ENCODE measurements at regions not wholly inside any gene's neighbourhood (a gene's known extent, or its start where the extent isn't known, plus 50 kb on each side); places are given as distances from the start of the nearest gene placed in this dataset.

- in situ Hi-C loops (cut with MboI) = no loop called here
- Histone ChIP-seq H3K9me1 (ENCODE audit: control insufficient read depth, insufficient read depth, low read length) (no peaks in the 10 kb centered on the region), H3K9me3 (replicated peaks; ENCODE audit: control insufficient read depth, insufficient read depth, low read depth, low read length) (no peaks in the 10 kb centered on the region), H3K9ac (ENCODE audit: insufficient read depth in 1 of 2, low read depth in 2 of 2, low read length in 2 of 2) (no peak overlapping the region), H3K4me1 (replicated peaks in 1 of 2; ENCODE audit: control insufficient read depth in 2 of 2, insufficient read depth in 2 of 2, low read length in 2 of 2) (peaks cover 6 to 13% of the 10 kb centered on the region in 2 experiments), H2AFZ (ENCODE audit: low read depth, low read length) (no peak overlapping the region), H3K27me3 (ENCODE audit: control insufficient read depth in 2 of 2, insufficient read depth in 2 of 2, low read length in 2 of 2) (no peaks in the 10 kb centered on the region), H3K79me2 (ENCODE audit: control insufficient read depth, insufficient read depth, low read length) (peaks cover 24% of the 10 kb centered on the region; the same call in 2 of the 3 replicates), H3K27ac (ENCODE audit: extremely low read depth, low read depth, low read length) (peak overlapping the region; percentile 35; the same call in 1 of the 3 replicates), H3K4me2 (ENCODE audit: insufficient read depth, low read length) (peak overlapping the region; percentile 29; the same call in 1 of the 2 replicates), H3K36me3 (ENCODE audit: control insufficient read depth, insufficient read depth, low read length) (no peaks in the 10 kb centered on the region), H4K20me1 (replicated peaks; ENCODE audit: control insufficient read depth, insufficient read depth, low read length) (no peaks in the 10 kb centered on the region; the same call in 1 of the 2 replicates), H3K4me3 (no peak overlapping the region)
- 5% methylated on average over 6 of the region's 6 CpGs for WGBS (ENCODE audit: insufficient coverage, low coverage, missing lambda C conversion rate)
- ATAC-seq = peak; percentile 20
- intact Hi-C loops (cut with micrococcal nuclease) = loop anchor here (5.0 to 10.0 kb wide), 4 partner anchors 37 to 188 kb away; no protein-coding TSS in a partner anchor
- peak in 2 of 4 experiments; percentile 66 to 78 for DNase-seq (ENCODE audit: extremely low read depth in 1 of 4, low spot score in 3 of 4)
- ChIA-PET POLR2A (interaction anchor here (0.7 kb wide), 1 partner anchor 138 kb away, joined by 3 read pairs; no protein-coding TSS in a partner anchor), CTCF (ENCODE audit: low intra/inter-chr PET ratio) (no interaction called here)
- peak; percentile 83 for FAIRE-seq
- no TSS peak for BruUV-seq (replicated peaks)
- TF ChIP-seq ELF2 (CRISPR knock-in tag; IDR thresholded peaks at IDR 0.05) (no peak), TFE3 (CRISPR knock-in tag; IDR thresholded peaks at IDR 0.05) (no peak), CREB3L1 (IDR thresholded peaks at IDR 0.05; ENCODE audit: borderline replicate concordance, low read depth) (no peak), CC2D1A (IDR thresholded peaks at IDR 0.05) (0 out of 2 replicates have a peak, but pooled peaks have one; percentile 41), ETV5 (CRISPR knock-in tag; IDR thresholded peaks at IDR 0.05; ENCODE audit: low read depth) (peak; percentile 49; the same call in 1 of the 2 replicates), VEZF1 (CRISPR knock-in tag; IDR thresholded peaks at IDR 0.05) (peak; percentile 52), SIX5 (IDR thresholded peaks at IDR 0.05; ENCODE audit: borderline replicate concordance in 1 of 2, insufficient read depth in 1 of 2, low read depth in 1 of 2, low read length in 2 of 2) (no peak), NFIC (IDR thresholded peaks at IDR 0.05) (peak; percentile 84), EHMT2 (IDR thresholded peaks at IDR 0.05) (peak; percentile 25; the same call in 1 of the 2 replicates), PML (IDR thresholded peaks at IDR 0.05; ENCODE audit: low read length) (0 out of 2 replicates have a peak, but pooled peaks have one; percentile 15), CAMTA2 (CRISPR knock-in tag; conservative IDR thresholded peaks at IDR 0.05) (no peak), RBM15 (IDR thresholded peaks at IDR 0.05; ENCODE audit: insufficient read depth, low read length) (no peak), MBD1 (CRISPR knock-in tag; IDR thresholded peaks at IDR 0.05) (no peak), ZNF121 (CRISPR knock-in tag; conservative IDR thresholded peaks at IDR 0.05) (no peak), CBX5 (IDR thresholded peaks at IDR 0.05; ENCODE audit: borderline replicate concordance, low read depth) (peak; percentile 28; the same call in 1 of the 2 replicates), BRD4 (IDR thresholded peaks at IDR 0.05) (no peak), NCOA6 (IDR thresholded peaks at IDR 0.05) (no peak), RBM34 (IDR thresholded peaks at IDR 0.05; ENCODE audit: borderline replicate concordance, insufficient read depth, low read length) (no peak)
Observed at GRCh38 chr14:71324767-71325272, 417.6 kb downstream of the PCNX1 start.

Data from K562 (cell line).